SK-N-MC (cell line): ENCODE measurements at regions not wholly inside any gene's neighbourhood (a gene's known extent, or its start where the extent isn't known, plus 50 kb on each side); places are given as distances from the start of the nearest gene placed in this dataset.

Experiments used
- FOXP2 ChIP-seq: optimal IDR thresholded peaks from 2 replicates; pipeline ENCODE3; 2011; ENCODE audit warnings: mild to moderate bottlenecking, moderate library complexity; ENCODE audit not compliant: insufficient read depth; ENCODE audit errors: extremely low read length, control extremely low read depth
- POLR2AphosphoS5 ChIP-seq: IDR thresholded peaks from 2 replicates; pipeline ENCODE4 v1.6.1; 2012; ENCODE audit warnings: mild to moderate bottlenecking, low read depth, low read length, borderline replicate concordance

DNA sequence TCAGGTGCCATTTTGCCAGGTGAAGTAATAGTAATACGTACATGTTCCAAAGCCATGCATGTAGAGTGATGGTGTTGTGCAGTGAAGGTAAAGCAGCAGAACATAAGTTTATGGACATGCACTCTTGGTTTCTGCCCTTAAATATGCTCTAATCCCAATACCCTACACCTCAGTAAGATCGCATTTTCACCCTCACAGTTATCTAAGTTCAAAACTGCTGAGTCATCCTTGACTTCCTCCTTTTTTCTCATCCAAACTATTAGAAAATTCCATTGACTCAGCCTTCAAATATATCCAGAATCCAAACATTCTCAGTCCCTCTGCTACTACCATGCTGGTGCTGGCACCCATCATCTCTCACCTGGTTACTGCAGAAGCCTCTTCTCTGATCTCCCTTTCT, 652.9 kb upstream of the IGFBP7 start:
- TF ChIP-seq POLR2AphosphoS5 = no peak
- TF ChIP-seq FOXP2 = no peak
